Spleen (tissue), 7 donors: ENCODE measurements at regions not wholly inside any gene's neighbourhood (a gene's known extent, or its start where the extent isn't known, plus 50 kb on each side); places are given as distances from the start of the nearest gene placed in this dataset.

Source experiments
- CTCF ChIP-seq, 11 experiments: fragments of 200-600 bp in 7 of 11; fragments of 450-650 bp in 4 of 11; sonication (generic) in 4 of 11; IDR thresholded peaks in 8 of 11; conservative IDR thresholded peaks in 3 of 11; 1 replicate in 7 of 11; 2 replicates in 4 of 11; pipeline versions ENCODE4 v1.4.0 to v1.8.0; 2016 to 2021; ENCODE audit warnings: antibody characterized with exemption in 11 of 11, inconsistent platforms in 4 of 11, mild to moderate bottlenecking in 1 of 11
- POLR2A ChIP-seq, 3 donors: fragments of 450-650 bp; IDR thresholded peaks; one replicate each; pipeline ENCODE4 v1.5.1; 2017; ENCODE audit warnings: antibody characterized with exemption in 3 of 3, mild to moderate bottlenecking in 1 of 3
- POLR2AphosphoS5 ChIP-seq, 3 donors: sonication (generic); formaldehyde crosslinking; IDR thresholded peaks; one replicate each; pipeline ENCODE4 v1.5.1; 2017; ENCODE audit warnings: antibody characterized with exemption in 3 of 3
- donor health status: DM: no; HTN: no; CAD: no; lungs with moderate emphysema.
- donor health status: DM: no; HTN: no; CAD: no.
- donor health status: DM: no; HTN: no; CAD: no.

- TF ChIP-seq CTCF (IDR thresholded peaks at IDR 0.05 in 8 of 11, conservative IDR thresholded peaks at IDR 0.05 in 3 of 11) (no peak), POLR2A (IDR thresholded peaks at IDR 0.05) (no peak), POLR2AphosphoS5 (IDR thresholded peaks at IDR 0.05) (no peak)
Measured at GRCh38 chr3:87335931-87336330, 59.5 kb upstream of the POU1F1 start.
